DMS153 (cell line): ENCODE measurements at regions not wholly inside any gene's neighbourhood (a gene's known extent, or its start where the extent isn't known, plus 50 kb on each side); places are given as distances from the start of the nearest gene placed in this dataset.

ENCODE experiments used
- DNase-seq: peaks from one replicate; lab custom pipeline; 2025; lab: John Stamatoyannopoulos, UW

GRCh38 chr6:148653138-148653776 lies 93.6 kb upstream of the UST start:
- DNase-seq: no peak

GRCh38 chr6:148657048-148657447 lies 89.8 kb upstream of the UST start:
- DNase-seq: no peak

GRCh38 chr6:148658681-148659430 lies 88.0 kb upstream of the UST start:
- no peak for DNase-seq

- no peak for DNase-seq
Measured at GRCh38 chr6:148667395-148667794, 79.4 kb upstream of the UST start.

DNA sequence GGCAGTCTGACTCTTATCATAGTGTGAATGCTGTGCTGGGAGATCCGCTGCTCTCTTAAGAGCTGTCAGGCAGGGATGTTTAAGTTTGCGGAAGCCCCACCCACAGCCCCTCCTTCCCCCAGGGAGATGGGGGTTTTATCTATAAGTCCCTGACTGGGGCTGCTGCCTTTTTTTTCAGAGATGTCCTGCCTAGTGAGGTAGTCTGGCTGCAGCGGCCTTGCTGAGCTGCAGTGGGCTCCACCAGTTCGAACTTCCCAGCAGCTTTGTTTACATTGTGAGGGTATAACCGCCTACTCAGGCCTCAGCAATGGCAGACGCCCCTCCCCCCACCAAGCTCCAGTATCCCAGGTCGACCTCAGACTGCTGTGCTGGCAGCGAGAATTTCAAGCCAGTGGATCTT lies 75.7 kb upstream of the UST start:
- DNase-seq: no peak

DNA sequence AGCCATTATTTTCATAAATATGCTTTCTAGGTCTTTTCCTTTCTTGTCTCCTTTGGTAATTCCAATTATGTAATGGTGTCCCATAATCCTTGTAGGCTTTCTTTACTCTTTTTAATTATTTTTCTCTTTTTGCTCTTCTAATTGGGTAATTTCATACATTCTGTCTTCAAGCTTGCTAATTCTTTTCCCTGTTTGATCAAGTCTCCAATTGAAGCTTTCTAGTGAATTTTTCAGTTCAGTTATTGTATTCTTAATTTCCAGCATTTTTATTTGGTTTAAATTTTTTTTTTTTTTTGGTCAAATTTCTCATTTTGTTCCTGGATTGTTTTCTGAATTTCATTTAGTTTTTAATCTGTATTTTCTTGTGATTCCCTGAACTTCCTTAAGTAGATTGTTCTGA lies 74.9 kb upstream of the UST start:
- DNase-seq: no peak

DNA sequence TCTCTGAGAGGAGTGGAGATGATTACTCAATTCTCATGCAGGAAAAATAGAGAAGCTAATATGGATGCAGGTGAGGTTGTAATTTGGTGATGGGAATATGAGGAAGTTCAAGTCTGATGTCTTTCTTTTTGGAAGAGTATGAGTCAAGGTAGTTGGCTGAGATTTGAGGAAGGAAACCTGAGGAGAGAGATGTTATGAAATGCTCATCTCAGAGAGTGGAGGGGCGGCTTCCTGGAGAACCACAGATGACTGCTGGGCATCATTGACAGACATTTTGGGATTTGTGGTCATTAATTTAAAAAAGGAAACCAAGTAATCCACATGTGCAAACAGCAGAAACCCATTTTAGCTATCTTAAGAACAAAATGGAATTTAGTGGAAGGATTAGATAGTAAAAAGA lies 72.5 kb upstream of the UST start:
- no peak for DNase-seq

DNA sequence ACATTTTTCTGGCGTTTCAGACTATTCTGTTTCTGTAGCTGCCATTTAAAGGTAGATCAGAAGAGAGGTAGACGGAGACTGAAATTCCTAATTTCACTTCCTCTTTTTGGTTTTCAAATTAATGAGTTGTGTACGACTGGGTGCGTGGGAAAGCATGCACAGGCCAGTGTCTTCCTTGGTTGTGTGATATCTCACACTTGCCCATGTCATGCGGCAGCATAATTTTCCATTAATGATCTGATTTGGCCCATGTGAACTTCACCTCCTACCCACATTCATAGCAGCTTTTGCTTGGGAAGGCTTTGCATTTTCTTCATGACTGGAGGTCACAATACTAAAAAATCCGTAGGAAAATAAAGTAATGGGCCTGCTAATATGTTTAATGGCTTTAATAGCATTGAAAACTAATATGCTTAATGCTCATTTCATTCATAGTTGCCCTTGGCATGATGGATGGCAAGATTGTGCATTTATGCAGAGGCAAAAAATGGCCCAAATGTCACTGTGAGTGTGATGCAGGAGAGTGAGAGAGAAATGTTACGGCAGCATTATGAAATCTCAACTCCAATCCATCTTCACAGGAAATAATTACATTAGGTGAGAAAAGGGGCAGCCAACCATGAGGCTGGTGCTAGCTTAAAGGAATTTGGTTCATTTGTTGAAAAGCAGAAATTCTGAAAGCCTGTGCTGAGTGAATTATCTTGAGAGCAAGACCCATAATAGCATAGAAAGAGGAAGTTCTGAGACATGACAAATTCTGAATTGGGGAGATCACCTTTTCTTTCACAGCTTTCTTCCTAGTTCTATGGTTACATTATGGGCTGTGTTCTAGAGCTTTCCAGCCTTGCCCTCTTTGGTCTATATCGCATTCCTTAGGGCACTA lies 69.0 kb upstream of the UST start:
- DNase-seq: no peak

GRCh38 chr6:148678682-148679081 lies 68.1 kb upstream of the UST start:
- no peak for DNase-seq

DNA sequence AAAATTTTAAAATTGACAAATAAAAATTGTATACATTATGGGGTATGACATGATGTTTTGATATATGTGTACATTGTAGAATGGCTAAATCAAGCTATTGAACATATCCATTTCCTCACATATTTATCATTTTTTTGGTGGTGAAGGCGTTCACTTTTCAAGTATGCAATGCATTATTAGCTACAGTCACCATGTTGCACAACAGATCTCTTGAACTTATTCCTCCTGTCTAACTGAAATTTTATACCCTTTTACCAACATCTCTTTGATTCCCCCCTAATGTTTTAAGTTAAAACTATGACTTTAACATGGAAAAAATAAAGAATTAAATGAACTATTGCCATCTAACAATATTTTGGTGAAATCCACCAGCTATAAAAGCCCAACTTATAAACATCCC lies 65.2 kb upstream of the UST start:
- DNase-seq: no peak

DNA sequence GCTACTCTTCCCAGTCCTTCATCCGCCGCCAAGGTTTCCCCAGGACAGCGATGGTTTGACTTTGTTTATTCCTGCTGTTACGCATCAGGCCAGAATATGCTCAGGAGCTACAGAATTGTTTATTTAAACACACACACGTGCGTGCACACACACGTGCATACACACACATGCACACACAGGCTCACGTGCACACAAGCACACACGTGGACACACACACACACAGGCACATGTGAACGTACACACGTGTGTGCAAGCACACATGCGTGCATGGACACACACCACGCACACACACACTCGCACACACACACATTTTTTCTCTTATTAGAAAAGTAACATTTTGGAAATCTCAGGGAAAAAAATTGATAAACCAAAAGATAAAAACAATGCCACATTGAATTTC lies 64.6 kb upstream of the UST start:
- DNase-seq: no peak

- DNase-seq: no peak
Measured at GRCh38 chr6:148682990-148683389, 63.8 kb upstream of the UST start.

GRCh38 chr6:148689168-148689567 lies 57.7 kb upstream of the UST start:
- DNase-seq: no peak

DNA sequence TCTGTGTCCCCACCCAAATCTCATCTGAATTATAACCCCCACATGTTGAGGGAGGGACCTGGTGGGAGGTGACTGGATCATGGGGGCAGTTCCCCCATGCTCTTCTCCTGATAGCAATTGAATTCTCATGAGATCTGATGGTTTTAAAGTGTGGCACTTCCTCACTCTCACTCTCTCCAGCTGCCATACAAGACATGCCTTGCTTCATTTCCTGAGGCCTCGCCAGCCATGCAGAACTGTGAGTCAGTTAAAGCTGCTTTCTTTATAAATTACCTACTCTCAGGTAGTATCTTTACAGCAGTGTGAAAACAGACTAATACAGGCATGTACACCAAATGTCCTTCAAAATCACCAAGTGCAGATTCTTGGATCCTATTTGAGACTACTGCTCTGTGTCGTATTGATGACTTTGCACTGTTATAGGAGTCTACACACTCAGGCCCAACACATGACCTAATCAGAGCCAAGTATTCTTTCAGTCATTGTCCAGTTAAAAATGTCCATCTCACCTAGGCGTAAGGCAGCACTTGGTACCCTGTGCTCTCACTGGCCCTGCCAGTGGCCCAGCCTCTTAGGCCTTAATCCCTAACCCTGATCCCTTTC lies 52.8 kb upstream of the UST start:
- no peak for DNase-seq
